GM18870 (cell line): ENCODE measurements at regions not wholly inside any gene's neighbourhood (a gene's known extent, or its start where the extent isn't known, plus 50 kb on each side); places are given as distances from the start of the nearest gene placed in this dataset.
"Not testable (repeated sequence)": the region's sequence is repeated elsewhere in the genome, so short reads cannot be mapped to it uniquely, and the experiment has no call there.

ENCODE experiments used
- ATAC-seq: cut with Tn5 transposase; IDR thresholded peaks from one replicate; pipeline ENCODE4 v1.9.1; 2021; ENCODE audit warnings: moderate library complexity; ENCODE audit not compliant: unreplicated experiment

DNA sequence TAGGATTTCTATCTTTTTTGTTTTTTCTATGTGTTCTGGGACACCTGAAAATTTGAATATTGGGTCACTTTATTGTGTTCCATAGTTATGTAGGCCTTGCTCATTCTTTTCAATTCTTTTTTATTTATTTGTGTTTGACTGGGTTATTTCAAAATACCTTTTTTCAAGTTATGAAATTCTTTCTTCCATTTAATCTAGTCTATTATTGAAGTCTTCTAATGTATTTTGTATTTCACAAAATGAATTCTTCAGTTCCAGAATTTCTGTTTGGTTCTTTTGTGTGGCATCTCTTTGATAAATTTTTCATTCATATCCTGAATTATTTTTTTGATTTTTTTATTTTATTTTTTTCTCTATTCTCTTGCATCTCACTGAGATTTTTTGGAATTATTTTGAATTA is 628.8 kb downstream of the NR2F1-AS1 start:
- ATAC-seq: no peak

DNA sequence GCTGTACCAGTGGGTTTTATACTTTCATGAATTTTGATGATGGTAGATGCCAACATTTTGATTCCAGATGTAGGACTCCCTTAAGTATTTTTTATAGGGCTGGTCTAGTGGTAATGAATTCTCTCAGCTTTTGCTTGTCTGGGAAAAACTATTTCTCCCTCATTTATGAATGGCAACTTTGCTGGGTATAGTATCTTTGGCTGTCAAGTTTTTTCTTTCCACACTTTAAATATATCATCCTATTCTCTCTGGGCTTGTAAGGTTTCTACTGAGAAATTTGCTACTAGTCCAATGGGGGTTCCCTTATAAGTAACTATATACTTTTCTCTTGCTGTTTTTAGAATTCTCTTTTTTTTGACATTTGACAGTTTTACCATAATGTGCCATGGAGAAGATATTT is 629.3 kb downstream of the NR2F1-AS1 start:
- no peak for ATAC-seq

DNA sequence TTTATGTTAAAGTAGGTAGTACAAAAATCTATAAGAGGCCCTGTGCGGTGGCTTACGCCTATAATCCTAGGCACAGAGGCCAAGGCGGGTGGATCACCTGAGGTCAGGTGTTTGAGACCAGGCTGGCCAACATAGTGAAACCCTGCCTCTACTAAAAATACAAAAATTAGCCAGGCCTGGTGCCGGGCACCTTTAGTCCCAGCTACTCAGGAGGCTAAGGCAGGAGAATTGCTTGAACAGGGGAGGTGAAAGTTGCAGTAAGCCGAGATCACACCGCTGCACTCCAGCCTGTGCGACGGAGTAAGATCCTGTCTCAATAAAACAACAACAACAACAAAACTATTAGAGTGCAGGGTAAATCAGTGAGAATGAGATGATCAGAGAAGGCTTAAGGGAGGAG is 634.5 kb downstream of the NR2F1-AS1 start:
- ATAC-seq: no peak

DNA sequence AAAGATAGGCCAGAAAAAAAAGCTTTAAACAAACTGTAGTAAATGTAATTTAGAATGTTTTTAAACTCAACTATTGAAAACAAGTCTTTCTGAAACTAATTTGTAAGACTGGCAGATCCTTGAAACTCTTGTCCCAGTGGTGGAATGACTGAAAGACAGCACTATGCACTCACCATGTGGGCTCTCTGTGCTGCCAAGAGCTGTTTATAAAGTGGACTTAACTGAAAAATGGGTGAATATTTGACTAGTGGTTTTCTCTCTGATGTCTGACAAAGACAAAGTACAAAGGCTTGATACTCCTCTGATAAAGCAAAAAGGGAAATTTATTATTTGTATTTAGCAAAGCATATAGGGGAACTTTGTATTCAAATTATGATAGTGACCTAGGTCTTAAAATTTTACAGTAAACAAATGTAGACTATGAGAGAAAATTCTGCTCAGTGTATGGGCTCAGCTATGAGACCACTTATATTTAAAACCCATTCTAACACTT is 635.4 kb downstream of the NR2F1-AS1 start:
- peak; percentile 83 for ATAC-seq

DNA sequence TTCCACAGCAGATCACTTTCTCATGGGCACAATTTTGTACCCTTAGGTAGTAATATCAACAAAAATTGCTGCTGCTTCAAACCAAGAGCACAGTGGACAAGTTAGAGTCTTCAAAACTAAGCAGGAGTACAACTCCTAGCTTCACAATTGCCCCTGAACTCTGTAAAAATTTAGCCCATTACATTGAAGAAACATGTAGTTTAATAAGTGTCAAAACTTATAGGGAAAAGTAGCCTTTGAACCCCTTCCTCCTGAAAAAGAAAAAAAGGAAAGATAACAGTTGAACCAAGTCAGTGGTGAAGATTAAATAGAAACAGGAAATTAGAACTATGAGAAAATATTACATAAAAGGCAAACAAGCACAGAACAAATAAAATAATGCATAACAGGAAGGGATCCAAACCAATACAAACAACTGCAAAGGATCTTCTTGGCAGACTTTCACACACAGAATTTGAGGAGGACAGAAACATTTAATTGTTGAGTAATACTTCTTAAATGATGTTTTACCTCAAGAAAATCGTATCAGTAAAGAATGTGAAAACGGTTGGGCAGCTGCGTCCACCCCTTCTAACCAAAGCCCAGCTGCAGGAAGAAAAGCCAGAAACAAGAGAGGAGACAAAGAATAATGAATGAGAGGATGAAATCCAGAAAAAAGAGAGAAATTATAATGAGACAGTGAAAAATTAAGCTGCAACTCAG is 636.0 kb downstream of the NR2F1-AS1 start:
- no peak for ATAC-seq

DNA sequence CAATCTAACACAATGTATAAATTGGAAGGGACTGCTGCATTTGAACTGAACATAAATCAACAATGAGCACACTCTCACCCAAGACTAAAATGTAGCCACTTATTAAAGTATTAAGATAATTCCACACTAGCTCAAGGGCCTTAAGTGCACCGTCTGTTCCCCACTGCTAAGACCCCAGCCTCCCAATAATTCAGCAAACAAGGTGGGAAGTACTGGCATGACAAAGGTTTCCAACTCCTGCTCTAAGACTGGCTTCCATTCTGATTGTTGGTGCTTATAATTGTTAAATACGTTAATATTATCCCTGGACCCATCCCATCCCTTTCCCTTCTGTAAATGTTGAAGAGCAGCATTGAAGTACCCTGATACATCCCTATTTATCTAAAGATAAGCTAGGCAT is 636.7 kb downstream of the NR2F1-AS1 start:
- no peak for ATAC-seq

DNA sequence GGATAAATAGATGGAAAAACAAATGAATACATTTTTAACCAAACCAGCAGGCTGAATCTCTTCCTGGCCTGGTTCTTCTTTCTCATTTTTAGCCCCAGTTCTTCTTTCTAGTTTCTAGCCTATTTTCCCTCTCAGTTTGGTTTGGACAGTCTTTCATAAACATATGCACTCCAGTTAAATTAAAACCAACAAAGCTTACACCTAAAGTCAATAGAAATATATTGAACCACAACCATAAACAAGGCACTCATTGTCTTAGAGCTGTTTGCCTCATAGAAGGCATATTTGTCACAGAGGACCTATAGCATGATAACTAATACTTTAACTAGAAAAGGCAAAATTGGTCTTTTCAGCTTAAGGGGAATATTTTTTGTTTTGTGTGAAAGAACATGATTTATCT is 638.3 kb downstream of the NR2F1-AS1 start:
- no peak for ATAC-seq

DNA sequence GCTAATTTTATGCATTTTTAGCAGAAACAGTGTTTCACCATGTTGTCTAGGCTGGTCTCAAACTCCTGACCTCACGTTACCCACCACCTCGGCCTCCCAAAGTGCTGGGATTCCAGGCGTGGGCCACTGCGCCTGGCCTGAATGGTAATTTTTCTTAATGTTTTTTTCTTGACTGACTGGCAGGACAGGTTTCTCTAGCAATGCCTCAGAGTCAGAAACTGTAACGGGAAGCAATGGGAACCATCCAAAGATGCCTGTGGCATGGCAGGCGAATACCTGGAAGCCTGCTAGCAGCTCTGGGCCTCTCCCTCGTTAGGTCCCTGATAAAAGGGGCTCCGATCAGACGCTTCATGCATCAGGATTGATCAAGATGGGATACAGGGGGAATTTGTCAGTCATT is 639.2 kb downstream of the NR2F1-AS1 start:
- no peak for ATAC-seq

DNA sequence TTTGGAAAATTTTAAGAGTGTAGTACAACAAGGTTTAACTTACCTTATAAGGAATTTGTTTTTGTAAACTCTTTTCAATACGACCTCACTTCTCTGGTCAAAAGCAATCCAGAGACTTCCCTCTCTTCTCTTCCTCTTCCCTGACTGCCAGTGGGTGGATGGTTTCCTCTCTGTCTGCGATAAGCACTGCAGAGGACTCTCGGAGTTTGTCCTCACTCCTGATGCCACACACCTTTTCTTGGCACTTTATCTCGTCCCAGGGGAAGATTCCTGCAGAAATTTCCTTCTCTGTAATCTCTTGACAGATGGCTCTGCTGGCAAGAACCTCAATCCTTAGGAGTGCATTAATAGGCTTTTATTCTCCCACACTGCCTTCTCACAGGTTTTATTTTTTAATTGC is 641.6 kb downstream of the NR2F1-AS1 start:
- ATAC-seq: no peak

DNA sequence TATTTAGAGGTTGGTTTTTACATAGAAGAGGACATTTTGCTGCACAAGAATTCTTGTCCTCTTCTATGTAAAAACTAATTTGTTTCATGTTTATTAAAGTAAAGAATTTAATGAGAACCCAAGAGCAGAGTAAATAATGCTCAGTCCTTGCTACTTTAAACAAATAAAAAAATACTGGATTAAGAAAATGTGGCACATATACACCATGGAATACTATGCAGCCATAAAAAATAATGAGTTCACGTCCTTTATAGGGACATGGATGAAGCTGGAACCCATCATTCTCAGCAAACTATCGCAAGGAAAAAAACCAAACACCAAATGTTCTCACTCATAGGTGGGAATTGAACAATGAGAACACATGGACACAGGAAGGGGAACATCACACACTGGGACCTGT is 643.6 kb downstream of the NR2F1-AS1 start:
- ATAC-seq: not testable (repeated sequence)

DNA sequence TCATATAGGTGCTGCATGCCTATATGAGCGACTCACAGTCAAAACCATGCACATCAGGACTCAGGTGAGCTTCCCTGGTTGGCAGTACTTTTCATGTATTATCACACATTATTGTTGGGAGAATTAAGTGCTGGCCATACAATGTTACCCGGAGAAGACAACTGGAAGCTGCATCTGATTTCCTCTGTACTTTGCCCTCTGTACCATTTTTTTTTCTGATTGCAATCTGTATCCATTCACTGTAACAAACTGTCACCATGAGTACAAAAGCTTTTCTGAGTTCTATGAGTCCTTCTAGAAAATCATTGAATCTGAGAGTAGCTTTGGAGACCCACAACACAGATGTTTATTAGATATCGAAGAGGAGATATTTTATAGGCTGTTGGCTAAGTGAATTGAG is 651.0 kb downstream of the NR2F1-AS1 start:
- ATAC-seq: no peak

DNA sequence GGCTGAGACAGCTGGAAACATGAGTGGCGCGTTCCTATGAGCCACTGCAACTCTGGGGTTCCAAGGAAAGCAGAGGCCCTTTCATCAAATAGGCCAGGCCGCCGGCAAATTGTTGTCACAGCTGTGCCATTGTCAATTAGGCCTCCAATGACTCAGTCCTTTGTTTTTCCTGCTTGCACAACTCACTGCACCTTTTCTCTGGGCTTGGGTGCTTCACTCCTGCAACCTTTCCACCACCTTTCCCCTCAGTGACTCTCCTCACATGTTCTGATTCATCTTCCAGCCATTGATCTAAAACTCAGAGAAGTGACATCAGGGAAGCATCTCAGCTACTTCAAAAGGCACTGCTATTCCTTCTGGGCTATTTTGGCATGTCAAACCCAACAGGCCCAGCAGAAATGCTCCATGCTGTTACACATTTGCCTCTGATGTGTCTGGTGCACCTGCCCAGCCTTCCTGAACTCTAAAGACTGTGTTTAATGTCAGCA is 653.7 kb downstream of the NR2F1-AS1 start:
- no peak for ATAC-seq

DNA sequence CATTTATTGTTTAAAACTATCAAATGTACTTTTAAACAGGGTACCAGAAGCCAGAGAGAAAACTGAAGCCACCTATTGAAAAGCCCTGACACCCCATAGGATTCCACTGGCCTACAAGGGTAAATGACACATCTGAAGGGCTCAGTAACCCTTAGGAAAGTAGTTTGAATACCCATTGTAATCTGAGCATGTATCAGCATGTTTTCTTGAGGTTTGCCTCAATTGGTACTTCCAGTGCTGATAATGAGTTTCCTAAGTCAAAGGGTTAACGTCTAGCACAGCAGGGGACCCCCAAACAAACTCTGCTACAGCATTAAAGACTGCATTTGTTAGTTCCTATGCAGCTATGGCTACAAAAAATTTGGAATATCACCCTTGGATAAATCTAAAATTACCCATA is 657.1 kb downstream of the NR2F1-AS1 start:
- no peak for ATAC-seq

DNA sequence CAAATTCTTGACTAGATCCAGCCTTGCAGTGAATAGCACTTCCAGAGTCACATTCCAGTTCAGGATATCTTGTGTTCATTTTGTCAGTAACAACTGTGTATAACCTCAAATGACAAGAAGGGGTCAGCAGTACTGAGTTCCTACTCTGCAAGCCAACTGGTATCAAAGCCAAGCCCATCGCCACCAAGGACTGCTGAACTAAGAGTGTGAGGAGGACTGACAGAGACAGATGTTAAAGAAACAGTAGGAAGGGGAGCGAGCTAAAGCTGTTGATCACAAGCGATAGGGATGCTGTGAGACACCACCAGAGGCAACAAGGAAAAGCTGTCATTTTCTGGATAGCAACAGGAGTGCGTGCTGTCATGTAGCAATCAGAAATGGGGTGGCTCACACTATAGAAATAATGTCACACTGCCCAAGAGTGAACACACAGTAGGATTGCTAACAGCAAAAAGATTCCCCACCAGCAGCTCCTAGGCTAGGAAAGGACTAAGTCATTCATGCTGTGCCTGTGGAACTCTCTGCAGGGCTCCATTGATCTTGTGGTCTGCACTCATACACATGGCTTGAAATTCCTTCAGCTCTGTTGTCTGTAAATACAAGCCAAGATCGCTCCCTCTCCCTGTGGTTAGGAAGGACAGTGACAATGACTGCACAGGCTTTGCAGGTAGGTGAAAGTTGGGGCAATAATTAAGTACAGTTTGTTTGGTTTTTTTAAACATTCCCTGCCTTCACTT is 658.6 kb downstream of the NR2F1-AS1 start:
- ATAC-seq: no peak

DNA sequence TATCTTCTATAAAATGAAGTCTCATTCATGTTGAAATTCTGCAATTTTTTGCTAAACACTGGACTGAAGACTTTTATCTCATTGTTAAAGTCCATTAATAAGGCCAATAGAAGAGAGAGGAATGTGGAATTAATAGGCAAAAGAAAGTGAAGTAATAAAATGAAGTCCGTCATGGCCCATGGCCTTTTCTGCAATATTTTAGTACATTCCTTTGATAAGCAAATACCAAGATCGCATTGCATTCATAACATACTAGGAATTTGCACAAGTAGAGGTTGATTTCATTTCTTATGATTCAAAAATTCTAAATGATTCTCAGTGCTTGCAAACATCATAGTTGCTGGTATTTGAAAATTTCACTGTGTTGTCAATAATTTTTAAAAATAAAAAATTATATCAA is 664.0 kb downstream of the NR2F1-AS1 start:
- no peak for ATAC-seq

DNA sequence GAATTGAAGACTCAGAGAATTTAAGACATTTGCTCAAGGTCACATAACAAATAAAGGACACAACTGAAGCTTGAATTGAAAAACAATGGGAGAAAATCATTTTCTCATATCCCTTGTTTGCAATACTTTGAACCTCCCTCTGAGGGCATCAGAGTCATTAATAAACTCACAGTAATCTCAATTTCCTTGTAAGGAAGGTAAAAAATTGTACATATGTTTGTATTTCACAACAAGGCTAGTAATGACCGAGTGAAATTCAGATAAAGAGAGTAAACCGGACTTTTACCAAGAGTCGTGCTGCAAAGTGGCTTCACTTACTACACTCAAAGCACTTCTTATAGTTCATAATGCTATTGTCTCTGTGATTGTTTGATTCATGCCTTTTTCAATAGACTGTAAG is 665.0 kb downstream of the NR2F1-AS1 start:
- ATAC-seq: no peak

DNA sequence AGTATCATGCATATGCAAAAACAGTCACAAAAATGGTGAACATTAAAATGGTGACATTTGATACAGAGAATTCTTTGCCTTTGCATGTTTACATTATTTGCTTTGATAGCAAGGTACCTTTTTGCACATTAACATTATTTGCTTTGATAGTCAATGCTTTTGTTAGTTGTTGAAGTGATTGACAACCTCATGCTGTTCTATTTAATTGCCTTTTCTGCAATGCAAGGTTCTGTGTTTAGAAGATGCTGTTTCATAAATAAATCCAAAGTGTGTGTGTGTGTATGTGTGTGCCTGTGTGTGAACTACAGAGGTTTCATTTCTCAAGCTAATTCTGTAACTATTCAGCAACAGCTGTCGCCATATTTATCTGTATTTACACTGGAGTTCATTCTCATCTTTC is 668.7 kb downstream of the NR2F1-AS1 start:
- ATAC-seq: no peak

DNA sequence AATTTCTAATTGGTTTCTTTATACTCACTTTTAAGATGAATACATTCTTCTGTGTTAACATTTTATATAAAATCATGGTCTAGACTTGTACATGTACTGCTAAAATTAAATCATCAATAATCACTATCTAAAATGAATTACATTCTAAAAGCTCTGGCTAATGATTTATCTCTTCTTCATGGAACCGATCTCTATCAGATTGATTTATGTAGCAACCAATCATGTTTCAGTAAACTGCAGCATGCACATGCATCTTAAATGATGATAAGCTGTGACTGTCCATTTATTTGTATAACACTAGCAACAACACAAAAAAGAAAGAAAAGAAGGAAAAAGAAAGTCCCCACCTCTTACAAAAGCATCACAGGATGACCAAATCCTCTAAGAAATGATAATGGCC is 669.2 kb downstream of the NR2F1-AS1 start:
- no peak for ATAC-seq

DNA sequence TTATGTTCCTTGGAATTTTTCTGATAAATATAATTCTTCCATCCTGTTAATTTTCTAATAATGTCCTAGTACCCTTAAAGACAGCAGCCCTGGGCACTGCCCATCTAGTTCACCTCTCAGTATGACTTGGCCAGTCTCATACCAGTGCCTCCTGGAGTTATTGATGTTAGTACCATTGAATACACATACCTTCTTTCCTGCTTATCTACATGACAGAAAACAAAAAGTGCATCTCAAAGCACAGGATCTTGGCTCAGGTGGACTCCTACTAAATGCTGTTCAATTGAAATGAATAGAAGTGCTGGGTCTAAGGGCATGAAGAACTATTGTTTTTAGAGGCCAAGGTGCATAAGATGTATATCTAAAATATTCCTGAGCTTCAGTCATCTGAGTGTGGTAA is 669.7 kb downstream of the NR2F1-AS1 start:
- no peak for ATAC-seq

DNA sequence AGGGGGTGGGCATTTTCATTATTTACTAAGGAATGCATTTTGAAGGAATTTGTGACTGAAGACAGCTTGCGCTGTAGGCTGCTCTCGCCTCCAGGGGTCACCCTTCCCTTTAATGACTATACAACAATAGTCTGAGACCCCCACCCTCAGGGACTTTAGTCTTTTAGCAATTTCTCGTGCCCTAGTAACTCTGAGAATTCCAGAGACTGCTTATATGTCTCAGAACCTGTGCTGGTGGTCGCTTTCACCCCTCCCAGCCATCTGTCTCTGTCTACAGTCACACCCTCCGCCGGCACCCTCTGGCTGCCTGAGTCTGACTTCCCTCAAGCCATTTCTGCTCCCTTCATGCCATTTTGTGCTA is 671.4 kb downstream of the NR2F1-AS1 start:
- no peak for ATAC-seq

DNA sequence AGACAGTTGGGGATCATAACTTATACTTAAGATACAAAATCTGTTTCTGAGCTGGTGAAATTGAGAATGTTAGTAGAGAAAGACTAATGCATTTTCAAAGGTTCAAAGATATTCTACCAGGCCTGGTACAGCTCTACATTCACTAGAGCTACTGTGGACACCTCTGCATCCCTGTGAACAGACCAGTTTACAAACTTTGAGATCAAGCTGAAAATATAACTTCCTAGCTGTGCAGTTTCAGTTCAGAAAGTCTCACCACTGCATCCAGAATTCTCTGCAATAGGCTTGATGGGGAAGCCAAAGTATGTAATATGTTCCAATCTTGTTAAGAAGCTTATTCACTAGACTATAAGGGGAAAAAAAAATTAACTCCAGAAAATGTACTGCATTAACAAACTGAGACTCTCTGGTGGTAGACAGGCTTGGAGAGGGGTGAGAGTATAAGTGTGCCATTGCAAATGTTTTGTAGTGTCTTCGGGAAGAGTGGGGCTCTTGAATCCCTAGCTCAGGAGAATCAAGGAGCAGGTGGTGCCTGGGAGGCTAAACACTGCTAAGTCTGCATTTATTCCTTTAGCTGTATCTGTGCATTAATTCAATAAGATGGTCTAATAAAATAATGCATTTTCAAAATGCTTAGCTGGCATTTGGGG is 671.9 kb downstream of the NR2F1-AS1 start:
- ATAC-seq: no peak
